HG02870 (cell line): ENCODE measurements at regions not wholly inside any gene's neighbourhood (a gene's known extent, or its start where the extent isn't known, plus 50 kb on each side); places are given as distances from the start of the nearest gene placed in this dataset.
"Not testable (repeated sequence)": the region's sequence is repeated elsewhere in the genome, so short reads cannot be mapped to it uniquely, and the experiment has no call there.

Source experiments
- ATAC-seq: cut with Tn5 transposase; IDR thresholded peaks from one replicate; pipeline ENCODE4 v1.9.1; 2021; ENCODE audit warnings: mild to moderate bottlenecking, moderate library complexity; ENCODE audit not compliant: unreplicated experiment

- no peak for ATAC-seq
Observed at GRCh38 chr11:114928260-114928870, 250.0 kb downstream of the NXPE2 start.

- no peak for ATAC-seq
Observed at GRCh38 chr11:114929351-114930000, 251.1 kb downstream of the NXPE2 start.

GRCh38 chr11:114938799-114939198 is 260.5 kb downstream of the NXPE2 start:
- ATAC-seq: no peak

GRCh38 chr11:114942207-114942606 is 263.9 kb downstream of the NXPE2 start:
- ATAC-seq: no peak

- no peak for ATAC-seq
Observed at GRCh38 chr11:114949614-114950351, 271.5 kb downstream of the NXPE2 start.

GRCh38 chr11:114953039-114953438 is 274.7 kb downstream of the NXPE2 start:
- no peak for ATAC-seq

- ATAC-seq: no peak
Observed at GRCh38 chr11:114955923-114956322, 277.6 kb downstream of the NXPE2 start.

GRCh38 chr11:114956566-114956965 is 278.2 kb downstream of the NXPE2 start:
- no peak for ATAC-seq

GRCh38 chr11:114959953-114960505 is 281.7 kb downstream of the NXPE2 start:
- no peak for ATAC-seq

GRCh38 chr11:114960819-114961218 is 282.5 kb downstream of the NXPE2 start:
- not testable (repeated sequence) for ATAC-seq

- no peak for ATAC-seq
Observed at GRCh38 chr11:114964676-114965214, 286.4 kb downstream of the NXPE2 start.

- no peak for ATAC-seq
Observed at GRCh38 chr11:114970927-114971645, 292.8 kb downstream of the NXPE2 start.

GRCh38 chr11:114972105-114972504 is 293.8 kb downstream of the NXPE2 start:
- ATAC-seq: no peak

- no peak for ATAC-seq
Observed at GRCh38 chr11:114977651-114978050, 299.3 kb downstream of the NXPE2 start.

- no peak for ATAC-seq
Observed at GRCh38 chr11:114982141-114982540, 303.8 kb downstream of the NXPE2 start.

- ATAC-seq: no peak
Observed at GRCh38 chr11:114984611-114985163, 306.4 kb downstream of the NXPE2 start.

- no peak for ATAC-seq
Observed at GRCh38 chr11:114986365-114986764, 308.0 kb downstream of the NXPE2 start.

GRCh38 chr11:114987186-114987760 is 308.9 kb downstream of the NXPE2 start:
- no peak for ATAC-seq

GRCh38 chr11:114988644-114989043 is 310.3 kb downstream of the NXPE2 start:
- no peak for ATAC-seq

GRCh38 chr11:114989536-114989935 is 311.2 kb downstream of the NXPE2 start:
- ATAC-seq: no peak
